ENCODE measurements at regions not wholly inside any gene's neighbourhood (a gene's known extent, or its start where the extent isn't known, plus 50 kb on each side); places are given as distances from the start of the nearest gene placed in this dataset.

GRCh38 chr18:56473400-56474024 is 164.9 kb downstream of the TXNL1 start:
- TF ChIP-seq CTCF (IDR thresholded peaks at IDR 0.05; ENCODE audit: insufficient read depth, low read length, poor library complexity, severe bottlenecking): no peak
- TF ChIP-seq EZH2phosphoT487 (conservative IDR thresholded peaks at IDR 0.05; ENCODE audit: low read length): no peak

Data from SU-DHL-6 (cell line).